Mesothelial cell of epicardium (in vitro differentiated cells): ENCODE measurements at regions not wholly inside any gene's neighbourhood (a gene's known extent, or its start where the extent isn't known, plus 50 kb on each side); places are given as distances from the start of the nearest gene placed in this dataset.

Experiments
- DNase-seq, 2 experiments: peaks; one replicate each; pipeline ENCODE4 v3.0.0; 2021; ENCODE audit warnings: low spot score in 2 of 2; ENCODE audit not compliant: unreplicated experiment in 2 of 2
- H3K27ac Mint-ChIP-seq: 2 replicates; pipeline ENCODE4 v1.8.0; 2021; ENCODE audit warnings: mixed read lengths
- H3K27me3 Mint-ChIP-seq: 2 replicates; pipeline ENCODE4 v1.8.0; 2021; ENCODE audit warnings: low read depth, mixed read lengths
- H3K36me3 Mint-ChIP-seq: 2 replicates; pipeline ENCODE4 v1.8.0; 2021; ENCODE audit warnings: mixed read lengths
- H3K4me1 Mint-ChIP-seq: 2 replicates; pipeline ENCODE4 v1.8.0; 2021; ENCODE audit warnings: mixed read lengths
- H3K4me3 Mint-ChIP-seq: 2 replicates; pipeline ENCODE4 v1.8.0; 2021; ENCODE audit warnings: mild to moderate bottlenecking, moderate library complexity, mixed read lengths
- H3K9me3 Mint-ChIP-seq: 2 replicates; pipeline ENCODE4 v1.8.0; 2021; ENCODE audit warnings: mixed read lengths
- CTCF ChIP-seq: fragments of 200-600 bp; sonication (generic); IDR thresholded peaks from one replicate; pipeline ENCODE4 v1.5.0; 2021; ENCODE audit warnings: antibody characterized with exemption; ENCODE audit not compliant: unreplicated experiment

- no peak overlapping the region for H3K4me3 Mint-ChIP-seq
- no peaks in the 10 kb centered on the region for H3K4me1 Mint-ChIP-seq
- no peaks in the 10 kb centered on the region for H3K9me3 Mint-ChIP-seq
- H3K27me3 Mint-ChIP-seq, result no peaks in the 10 kb centered on the region
- H3K27ac Mint-ChIP-seq, result no peak overlapping the region
- no peak for TF ChIP-seq CTCF
- H3K36me3 Mint-ChIP-seq, result no peaks in the 10 kb centered on the region
- DNase-seq, result no peak
These were observed 929.0 kb upstream of the NRXN1 start for GRCh38 chr2:51960841-51961335.

GRCh38 chr2:51960281-51960680 lies 928.3 kb upstream of the NRXN1 start:
- Mint-ChIP-seq H3K27ac (no peak overlapping the region), H3K27me3 (no peaks in the 10 kb centered on the region), H3K4me1 (no peaks in the 10 kb centered on the region), H3K4me3 (no peak overlapping the region), H3K36me3 (no peaks in the 10 kb centered on the region), H3K9me3 (peaks cover 3% of the 10 kb centered on the region)
- DNase-seq, result no peak
- TF ChIP-seq CTCF, result no peak

GRCh38 chr2:51959696-51960095 lies 927.8 kb upstream of the NRXN1 start:
- no peak for TF ChIP-seq CTCF
- no peak for DNase-seq
- peaks cover 6% of the 10 kb centered on the region for H3K9me3 Mint-ChIP-seq
- H3K27ac Mint-ChIP-seq, result no peak overlapping the region
- H3K27me3 Mint-ChIP-seq, result no peaks in the 10 kb centered on the region
- no peak overlapping the region for H3K4me3 Mint-ChIP-seq
- H3K4me1 Mint-ChIP-seq, result no peaks in the 10 kb centered on the region
- no peaks in the 10 kb centered on the region for H3K36me3 Mint-ChIP-seq

GRCh38 chr2:51953931-51954330 lies 922.0 kb upstream of the NRXN1 start:
- Mint-ChIP-seq H3K36me3 (peaks cover 2% of the 10 kb centered on the region), H3K4me1 (no peaks in the 10 kb centered on the region), H3K27ac (no peak overlapping the region), H3K27me3 (no peaks in the 10 kb centered on the region), H3K4me3 (no peak overlapping the region), H3K9me3 (peaks cover 39% of the 10 kb centered on the region)
- no peak for TF ChIP-seq CTCF
- DNase-seq, result no peak

GRCh38 chr2:51921076-51921475 lies 889.1 kb upstream of the NRXN1 start:
- Mint-ChIP-seq H3K4me3 (no peak overlapping the region), H3K9me3 (peaks cover 26% of the 10 kb centered on the region), H3K36me3 (no peaks in the 10 kb centered on the region), H3K27me3 (no peaks in the 10 kb centered on the region), H3K27ac (no peak overlapping the region), H3K4me1 (no peaks in the 10 kb centered on the region)
- no peak for TF ChIP-seq CTCF
- no peak for DNase-seq

GRCh38 chr2:51920509-51920908 lies 888.6 kb upstream of the NRXN1 start:
- TF ChIP-seq CTCF, result no peak
- Mint-ChIP-seq H3K4me3 (no peak overlapping the region), H3K27me3 (no peaks in the 10 kb centered on the region), H3K27ac (no peak overlapping the region), H3K9me3 (peaks cover 29% of the 10 kb centered on the region), H3K36me3 (no peaks in the 10 kb centered on the region), H3K4me1 (no peaks in the 10 kb centered on the region)
- DNase-seq, result no peak
